Astrocyte of the spinal cord (primary cell): ENCODE measurements at regions not wholly inside any gene's neighbourhood (a gene's known extent, or its start where the extent isn't known, plus 50 kb on each side); places are given as distances from the start of the nearest gene placed in this dataset.

Source experiments
- DNase-seq: peaks from one replicate; pipeline ENCODE4 v3.0.0; 2011; ENCODE audit warnings: low read depth, low spot score
- H3K4me3 ChIP-seq: 2 replicates; pipeline ENCODE4 v1.5.1; 2011; ENCODE audit warnings: low read depth, mild to moderate bottlenecking, low read length, moderate library complexity
- CTCF ChIP-seq: IDR thresholded peaks from 2 replicates; pipeline ENCODE4 v1.5.1; 2012; ENCODE audit warnings: low read depth, mild to moderate bottlenecking, low read length, inconsistent platforms
- in situ Hi-C: cut with HindIII; loops from 2 replicates; pipeline ENCODE4 v1.10.0; 2017; ENCODE audit warnings: low sequenced_read_pairs

GRCh38 chr3:14274612-14274936 lies 96.0 kb downstream of the LSM3 start:
- DNase-seq, result no peak
- in situ Hi-C loops, result no loop called here
- no peak for TF ChIP-seq CTCF
- H3K4me3 ChIP-seq, result no peak overlapping the region

- no peak overlapping the region for H3K4me3 ChIP-seq
- in situ Hi-C loops, result no loop called here
- DNase-seq, result no peak
- TF ChIP-seq CTCF, result peak; percentile 33
Measured at GRCh38 chr3:14274999-14275961, 96.7 kb downstream of the LSM3 start.

GRCh38 chr3:14275962-14276909 lies 97.6 kb downstream of the LSM3 start:
- no peak for DNase-seq
- no peak overlapping the region for H3K4me3 ChIP-seq
- TF ChIP-seq CTCF, result no peak
- in situ Hi-C loops, result no loop called here

- in situ Hi-C loops, result no loop called here
- TF ChIP-seq CTCF, result no peak
- no peak overlapping the region for H3K4me3 ChIP-seq
- no peak for DNase-seq
Measured at GRCh38 chr3:14277557-14277956, 98.9 kb downstream of the LSM3 start.

- TF ChIP-seq CTCF, result no peak
- in situ Hi-C loops, result no loop called here
- DNase-seq, result no peak
- H3K4me3 ChIP-seq, result no peak overlapping the region
Measured at GRCh38 chr3:14278265-14278798, 99.7 kb downstream of the LSM3 start.
